Activated CD8-positive, alpha-beta T cell treated with anti-CD3 and anti-CD28 coated beads, Interleukin-2, amount 10 ng/mL, durations not matched to agents 7 days and 5 days (primary cell): ENCODE measurements at regions not wholly inside any gene's neighbourhood (a gene's known extent, or its start where the extent isn't known, plus 50 kb on each side); places are given as distances from the start of the nearest gene placed in this dataset.
"Not testable (repeated sequence)": the region's sequence is repeated elsewhere in the genome, so short reads cannot be mapped to it uniquely, and the experiment has no call there.

Experiments
- ATAC-seq: fragments of 150-1000 bp; cut with Tn5 transposase; one replicate; pipeline ENCODE4 v1.10.0; 2021; ENCODE audit warnings: moderate library complexity
- CTCF ChIA-PET: fragments of 350-600 bp; sonication (Branson Sonifier 250); formaldehyde crosslinking; loops from one replicate; lab custom pipeline; 2021; ENCODE audit warnings: antibody characterized with exemption; lab: Charles Lee
- POLR2A ChIA-PET: fragments of 350-600 bp; sonication (Branson Sonifier 250); formaldehyde crosslinking; loops from one replicate; lab custom pipeline; 2021; ENCODE audit warnings: antibody characterized with exemption; lab: Charles Lee
- DNase-seq: peaks from one replicate; pipeline ENCODE4 v3.0.0-alpha.2; 2020
- H3K27ac Mint-ChIP-seq: one replicate; pipeline ENCODE4 v1.8.0; 2021; ENCODE audit warnings: mild to moderate bottlenecking, mixed read lengths
- H3K27me3 Mint-ChIP-seq: one replicate; pipeline ENCODE4 v1.8.0; 2021; ENCODE audit warnings: low read depth, mixed read lengths
- H3K36me3 Mint-ChIP-seq: one replicate; pipeline ENCODE4 v1.8.0; 2021; ENCODE audit warnings: low read depth, mixed read lengths
- H3K4me1 Mint-ChIP-seq: one replicate; pipeline ENCODE4 v1.8.0; 2021; ENCODE audit warnings: low read depth, mixed read lengths
- H3K4me3 Mint-ChIP-seq: one replicate; pipeline ENCODE4 v1.8.0; 2021; ENCODE audit warnings: mild to moderate bottlenecking, mixed read lengths
- H3K9me3 Mint-ChIP-seq: one replicate; pipeline ENCODE4 v1.8.0; 2022; ENCODE audit warnings: mixed read lengths; ENCODE audit not compliant: insufficient read depth

- H3K4me1 Mint-ChIP-seq = no peaks in the 10 kb centered on the region
- CTCF ChIA-PET = no interaction called here
Observed at GRCh38 chr17:53016085-53016484, 806.6 kb upstream of the KIF2B start.

GRCh38 chr17:53012364-53012763 is 810.4 kb upstream of the KIF2B start:
- peaks cover 3% of the 10 kb centered on the region for H3K9me3 Mint-ChIP-seq
- no peak overlapping the region for H3K4me3 Mint-ChIP-seq
- DNase-seq (no peak), ATAC-seq (no peak)
- no peaks in the 10 kb centered on the region for H3K27me3 Mint-ChIP-seq
- no peaks in the 10 kb centered on the region for H3K36me3 Mint-ChIP-seq
- no peaks in the 10 kb centered on the region for H3K4me1 Mint-ChIP-seq
- ChIA-PET CTCF (no interaction called here), POLR2A (no interaction called here)
- H3K27ac Mint-ChIP-seq = no peak overlapping the region

More at GRCh38 chr17:53016085-53016484, 806.6 kb upstream of the KIF2B start:
- Mint-ChIP-seq H3K9me3 (peaks cover 3% of the 10 kb centered on the region), H3K27me3 (no peaks in the 10 kb centered on the region), H3K36me3 (no peaks in the 10 kb centered on the region), H3K27ac (no peak overlapping the region), H3K4me3 (no peak overlapping the region)
- ATAC-seq = no peak
- DNase-seq = no peak
- POLR2A ChIA-PET = no interaction called here

- Mint-ChIP-seq H3K4me1 (no peaks in the 10 kb centered on the region), H3K27ac (no peak overlapping the region), H3K36me3 (no peaks in the 10 kb centered on the region), H3K27me3 (no peaks in the 10 kb centered on the region), H3K9me3 (peaks cover 4% of the 10 kb centered on the region), H3K4me3 (no peak overlapping the region)
- no peak for ATAC-seq
- CTCF ChIA-PET = no interaction called here
- no peak for DNase-seq
- POLR2A ChIA-PET = no interaction called here
Observed at GRCh38 chr17:53006006-53006405, 816.7 kb upstream of the KIF2B start.

GRCh38 chr17:53004902-53005301 is 817.8 kb upstream of the KIF2B start:
- ChIA-PET POLR2A (no interaction called here), CTCF (no interaction called here)
- no peak overlapping the region for H3K4me3 Mint-ChIP-seq
- ATAC-seq = no peak
- DNase-seq = no peak
- H3K27ac Mint-ChIP-seq = no peak overlapping the region
- peaks cover 7% of the 10 kb centered on the region for H3K9me3 Mint-ChIP-seq
- H3K4me1 Mint-ChIP-seq = no peaks in the 10 kb centered on the region
- no peaks in the 10 kb centered on the region for H3K27me3 Mint-ChIP-seq
- no peaks in the 10 kb centered on the region for H3K36me3 Mint-ChIP-seq

GRCh38 chr17:52995881-52996280 is 826.8 kb upstream of the KIF2B start:
- POLR2A ChIA-PET = no interaction called here
- Mint-ChIP-seq H3K4me3 (no peak overlapping the region), H3K27ac (no peak overlapping the region), H3K4me1 (no peaks in the 10 kb centered on the region), H3K27me3 (no peaks in the 10 kb centered on the region), H3K36me3 (no peaks in the 10 kb centered on the region), H3K9me3 (peaks cover 7% of the 10 kb centered on the region)
- CTCF ChIA-PET = no interaction called here
- no peak for DNase-seq
- no peak for ATAC-seq

GRCh38 chr17:52995147-52995546 is 827.6 kb upstream of the KIF2B start:
- CTCF ChIA-PET = no interaction called here
- DNase-seq = no peak
- no peak for ATAC-seq
- Mint-ChIP-seq H3K27ac (no peak overlapping the region), H3K36me3 (no peaks in the 10 kb centered on the region), H3K27me3 (no peaks in the 10 kb centered on the region), H3K9me3 (peaks cover 4% of the 10 kb centered on the region), H3K4me1 (no peaks in the 10 kb centered on the region), H3K4me3 (no peak overlapping the region)
- POLR2A ChIA-PET = no interaction called here

GRCh38 chr17:52986056-52986662 is 827.6 kb upstream of the CA10 start:
- Mint-ChIP-seq H3K4me3 (no peak overlapping the region), H3K27me3 (no peaks in the 10 kb centered on the region)
- CTCF ChIA-PET = no interaction called here

GRCh38 chr17:52982331-52982730 is 823.8 kb upstream of the CA10 start:
- DNase-seq (no peak), ATAC-seq (no peak)
- Mint-ChIP-seq H3K4me3 (no peak overlapping the region), H3K27me3 (no peaks in the 10 kb centered on the region), H3K4me1 (no peaks in the 10 kb centered on the region), H3K36me3 (no peaks in the 10 kb centered on the region), H3K27ac (no peak overlapping the region), H3K9me3 (peaks cover 3% of the 10 kb centered on the region)
- POLR2A ChIA-PET = no interaction called here
- CTCF ChIA-PET = no interaction called here

More at GRCh38 chr17:52986056-52986662, 827.6 kb upstream of the CA10 start:
- Mint-ChIP-seq H3K4me1 (no peaks in the 10 kb centered on the region), H3K36me3 (no peaks in the 10 kb centered on the region), H3K27ac (no peak overlapping the region), H3K9me3 (peaks cover 3% of the 10 kb centered on the region)
- DNase-seq (no peak), ATAC-seq (no peak)
- POLR2A ChIA-PET = no interaction called here

- Mint-ChIP-seq H3K4me1 (no peaks in the 10 kb centered on the region), H3K27me3 (no peaks in the 10 kb centered on the region), H3K36me3 (no peaks in the 10 kb centered on the region), H3K27ac (no peak overlapping the region), H3K9me3 (no peaks in the 10 kb centered on the region), H3K4me3 (no peak overlapping the region)
- DNase-seq (no peak), ATAC-seq (no peak)
- ChIA-PET CTCF (no interaction called here), POLR2A (no interaction called here)
Observed at GRCh38 chr17:52979921-52980320, 821.4 kb upstream of the CA10 start.

GRCh38 chr17:52965856-52966255 is 807.3 kb upstream of the CA10 start:
- H3K4me3 Mint-ChIP-seq = no peak overlapping the region
- ChIA-PET CTCF (no interaction called here), POLR2A (no interaction called here)
- no peak overlapping the region for H3K27ac Mint-ChIP-seq
- ATAC-seq (no peak), DNase-seq (no peak)
- H3K9me3 Mint-ChIP-seq = peaks cover 6% of the 10 kb centered on the region
- H3K4me1 Mint-ChIP-seq = no peaks in the 10 kb centered on the region
- H3K36me3 Mint-ChIP-seq = no peaks in the 10 kb centered on the region
- no peaks in the 10 kb centered on the region for H3K27me3 Mint-ChIP-seq

GRCh38 chr17:52961751-52962150 is 803.2 kb upstream of the CA10 start:
- H3K9me3 Mint-ChIP-seq, POLR2A ChIA-PET, H3K27me3 Mint-ChIP-seq, H3K4me1 Mint-ChIP-seq, ATAC-seq, H3K4me3 Mint-ChIP-seq, H3K27ac Mint-ChIP-seq, DNase-seq, H3K36me3 Mint-ChIP-seq: not testable (repeated sequence)
- CTCF ChIA-PET = interaction anchor here (0.6 kb wide), 1 partner anchor 168 kb away, joined by 3 read pairs; no protein-coding TSS in a partner anchor

- DNase-seq = no peak
- no peak overlapping the region for H3K4me3 Mint-ChIP-seq
- H3K4me1 Mint-ChIP-seq = no peaks in the 10 kb centered on the region
- no peaks in the 10 kb centered on the region for H3K27me3 Mint-ChIP-seq
- no peak for ATAC-seq
- peaks cover 12% of the 10 kb centered on the region for H3K9me3 Mint-ChIP-seq
- no peak overlapping the region for H3K27ac Mint-ChIP-seq
- POLR2A ChIA-PET = no interaction called here
- no peaks in the 10 kb centered on the region for H3K36me3 Mint-ChIP-seq
- CTCF ChIA-PET = no interaction called here
Observed at GRCh38 chr17:52957411-52957810, 798.9 kb upstream of the CA10 start.

- no peaks in the 10 kb centered on the region for H3K4me1 Mint-ChIP-seq
- ChIA-PET CTCF (no interaction called here), POLR2A (no interaction called here)
- no peak for DNase-seq
- H3K9me3 Mint-ChIP-seq = peaks cover 9% of the 10 kb centered on the region
- no peaks in the 10 kb centered on the region for H3K27me3 Mint-ChIP-seq
- no peaks in the 10 kb centered on the region for H3K36me3 Mint-ChIP-seq
- no peak for ATAC-seq
- H3K4me3 Mint-ChIP-seq = no peak overlapping the region
- no peak overlapping the region for H3K27ac Mint-ChIP-seq
Observed at GRCh38 chr17:52947418-52947817, 788.9 kb upstream of the CA10 start.
